Gastrocnemius medialis (tissue), 4 donors: ENCODE measurements at regions not wholly inside any gene's neighbourhood (a gene's known extent, or its start where the extent isn't known, plus 50 kb on each side); places are given as distances from the start of the nearest gene placed in this dataset.

Source experiments
- POLR2A ChIP-seq, 2 donors: fragments of 450-650 bp; IDR thresholded peaks; one replicate each; pipeline ENCODE4 v1.6.1; 2017; ENCODE audit warnings: antibody characterized with exemption in 2 of 2, mild to moderate bottlenecking in 2 of 2, moderate library complexity in 2 of 2
- TF ChIP-seq, protein P1 (sequence below), 5 experiments: fragments of 450-650 bp in 3 of 5; fragments of 200-600 bp in 2 of 5; sonication (generic) in 2 of 5; IDR thresholded peaks in 4 of 5; conservative IDR thresholded peaks in 1 of 5; 1 replicate in 4 of 5; 2 replicates in 1 of 5; pipeline ENCODE4 v1.5.1; 2016 to 2019; ENCODE audit warnings: antibody characterized with exemption in 5 of 5, mild to moderate bottlenecking in 3 of 5, moderate library complexity in 3 of 5

DNA sequence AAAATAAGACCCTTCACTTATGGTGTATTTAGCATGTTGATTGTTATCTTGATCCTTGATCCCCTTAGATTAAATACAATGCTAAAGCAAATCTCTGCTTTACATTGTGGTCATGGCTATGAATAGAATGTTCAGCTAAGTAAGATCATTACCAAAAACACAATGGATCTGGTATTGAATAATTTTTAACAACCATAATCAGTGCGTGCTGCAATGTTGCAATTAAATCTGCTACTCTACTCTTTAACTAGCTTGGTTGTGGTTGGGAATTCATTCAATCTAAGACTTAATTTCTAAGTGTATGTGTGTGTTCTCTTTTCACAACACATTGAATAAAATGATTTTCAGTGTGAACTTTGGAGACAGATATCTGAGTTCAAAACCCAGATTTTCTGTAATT is 442.5 kb upstream of the ZNF804A start:
- TF ChIP-seq, protein P1, sequence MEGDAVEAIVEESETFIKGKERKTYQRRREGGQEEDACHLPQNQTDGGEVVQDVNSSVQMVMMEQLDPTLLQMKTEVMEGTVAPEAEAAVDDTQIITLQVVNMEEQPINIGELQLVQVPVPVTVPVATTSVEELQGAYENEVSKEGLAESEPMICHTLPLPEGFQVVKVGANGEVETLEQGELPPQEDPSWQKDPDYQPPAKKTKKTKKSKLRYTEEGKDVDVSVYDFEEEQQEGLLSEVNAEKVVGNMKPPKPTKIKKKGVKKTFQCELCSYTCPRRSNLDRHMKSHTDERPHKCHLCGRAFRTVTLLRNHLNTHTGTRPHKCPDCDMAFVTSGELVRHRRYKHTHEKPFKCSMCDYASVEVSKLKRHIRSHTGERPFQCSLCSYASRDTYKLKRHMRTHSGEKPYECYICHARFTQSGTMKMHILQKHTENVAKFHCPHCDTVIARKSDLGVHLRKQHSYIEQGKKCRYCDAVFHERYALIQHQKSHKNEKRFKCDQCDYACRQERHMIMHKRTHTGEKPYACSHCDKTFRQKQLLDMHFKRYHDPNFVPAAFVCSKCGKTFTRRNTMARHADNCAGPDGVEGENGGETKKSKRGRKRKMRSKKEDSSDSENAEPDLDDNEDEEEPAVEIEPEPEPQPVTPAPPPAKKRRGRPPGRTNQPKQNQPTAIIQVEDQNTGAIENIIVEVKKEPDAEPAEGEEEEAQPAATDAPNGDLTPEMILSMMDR (IDR thresholded peaks at IDR 0.05 in 4 of 5, conservative IDR thresholded peaks at IDR 0.05 in 1 of 5): no peak
- no peak for TF ChIP-seq POLR2A (IDR thresholded peaks at IDR 0.05)
